HCT116 (cell line): ENCODE measurements at regions not wholly inside any gene's neighbourhood (a gene's known extent, or its start where the extent isn't known, plus 50 kb on each side); places are given as distances from the start of the nearest gene placed in this dataset.

ENCODE experiments used
- ATAC-seq: fragments of 200-7000 bp; cut with Tn5 transposase; 2 replicates; pipeline ENCODE4 v1.9.1; 2020; ENCODE audit warnings: mild to moderate bottlenecking, moderate library complexity
- BruUV-seq: library from RNA; stranded (reverse); fragments of 400-500 nt; replicated peaks from 2 replicates; lab custom pipeline; 2021; lab: Mats Ljungman, UMichigan
- CTCF ChIA-PET: fragments of 300-600 bp; sonication (Branson Sonifier 250); formaldehyde crosslinking; loops from one replicate; lab custom pipeline; 2021; ENCODE audit warnings: antibody characterized with exemption; lab: Charles Lee
- POLR2A ChIA-PET: fragments of 300-600, 350-600 bp; sonication (Branson Sonifier 250); formaldehyde crosslinking; loops from one replicate; lab custom pipeline; 2021; ENCODE audit warnings: antibody characterized with exemption; lab: Charles Lee
- RAD21 ChIA-PET, 2 experiments: fragments of 300-600 bp; sonication (Branson Sonifier 250); formaldehyde crosslinking; loops; one replicate each; lab custom pipeline; 2023; ENCODE audit warnings: low total read pairs in 2 of 2; ENCODE audit not compliant: uncharacterized antibody in 2 of 2, unreplicated experiment in 2 of 2, low non-redundant PET in 1 of 2; lab: Charles Lee
- DNase-seq: peaks from one replicate; pipeline ENCODE4 v3.0.0-alpha.2; 2010; ENCODE audit warnings: low read depth, low spot score
- H2AFZ ChIP-seq: fragments of 200-600 bp; shearing (Covaris generic), sonication (generic); 2 replicates; pipeline ENCODE4 v1.6.1; 2017; ENCODE audit warnings: low read depth, mixed run types, mixed read lengths, antibody characterized with exemption, low read length; ENCODE audit not compliant: poor library complexity, severe bottlenecking
- H3K27ac ChIP-seq: 2 replicates; pipeline ENCODE4 v1.5.1; 2012; ENCODE audit warnings: low read depth, low read length
- H3K27me3 ChIP-seq: fragments of 200-600 bp; sonication (generic); 2 replicates; pipeline ENCODE4 v1.6.1; 2016; ENCODE audit warnings: mixed run types, low read length, mixed read lengths; ENCODE audit not compliant: insufficient read depth
- H3K36me3 ChIP-seq, 2 experiments: fragments of 200-500 bp in 1 of 2; fragments of 200-600 bp in 1 of 2; sonication (Bioruptor generic) in 1 of 2; sonication (generic) in 1 of 2; 2 replicates each; pipeline versions ENCODE4 v1.5.1 to v1.6.1; 2014 to 2016; ENCODE audit warnings: low read length in 2 of 2, inconsistent platforms in 1 of 2, mixed read lengths in 1 of 2, mixed run types in 1 of 2; ENCODE audit not compliant: insufficient read depth in 2 of 2, control insufficient read depth in 1 of 2
- H3K4me1 ChIP-seq, 2 experiments: fragments of 200-600 bp in 1 of 2; sonication (generic) in 1 of 2; 2 replicates each; pipeline versions ENCODE4 v1.5.1 to v1.6.1; 2012 to 2017; ENCODE audit warnings: low read length in 2 of 2, inconsistent platforms in 1 of 2, mild to moderate bottlenecking in 1 of 2, mixed read lengths in 1 of 2, mixed run types in 1 of 2, moderate library complexity in 1 of 2; ENCODE audit not compliant: insufficient read depth in 2 of 2, control insufficient read depth in 1 of 2
- H3K4me2 ChIP-seq: fragments of 200-600 bp; sonication (generic); 2 replicates; pipeline ENCODE4 v1.6.1; 2017; ENCODE audit warnings: mixed run types, low read length, mixed read lengths
- H3K4me3 ChIP-seq, 2 experiments: fragments of 200-600 bp in 1 of 2; sonication (generic) in 1 of 2; replicated peaks in 1 of 2; 2 replicates each; pipeline ENCODE4 v1.5.1; 2011 to 2016; ENCODE audit warnings: low read length in 2 of 2, control low read depth in 1 of 2, low read depth in 1 of 2, mild to moderate bottlenecking in 1 of 2, mixed read lengths in 1 of 2, mixed run types in 1 of 2
- H3K79me2 ChIP-seq: fragments of 200-600 bp; sonication (generic); 2 replicates; pipeline ENCODE4 v1.6.1; 2017; ENCODE audit warnings: mild to moderate bottlenecking, mixed run types, low read length, moderate library complexity, mixed read lengths; ENCODE audit not compliant: insufficient read depth
- H3K9ac ChIP-seq: fragments of 200-600 bp; sonication (generic); 2 replicates; pipeline ENCODE4 v1.6.1; 2016; ENCODE audit warnings: low read length, mixed read lengths
- H3K9me2 ChIP-seq: fragments of 200-600 bp; sonication (generic), shearing (Covaris generic); 2 replicates; pipeline ENCODE4 v1.6.1; 2017; ENCODE audit warnings: mixed run types, mild to moderate bottlenecking, moderate library complexity; ENCODE audit not compliant: insufficient read depth
- H3K9me3 ChIP-seq, 2 experiments: fragments of 200-500 bp in 1 of 2; fragments of 200-600 bp in 1 of 2; sonication (Bioruptor generic) in 1 of 2; sonication (generic) in 1 of 2; 2 replicates each; pipeline ENCODE4 v1.6.1; 2014 to 2017; ENCODE audit warnings: low read length in 2 of 2, mixed read lengths in 2 of 2, inconsistent platforms in 1 of 2, low read depth in 1 of 2, mild to moderate bottlenecking in 1 of 2, mixed run types in 1 of 2, moderate library complexity in 1 of 2; ENCODE audit not compliant: control insufficient read depth in 1 of 2, insufficient read depth in 1 of 2
- H4K20me1 ChIP-seq: fragments of 200-600 bp; sonication (generic), shearing (Covaris generic); 2 replicates; pipeline ENCODE4 v1.6.1; 2017; ENCODE audit warnings: mixed run types, mild to moderate bottlenecking, moderate library complexity; ENCODE audit not compliant: insufficient read depth
- CBX3 ChIP-seq: IDR thresholded peaks from 2 replicates; pipeline ENCODE4 v1.6.1; 2012; ENCODE audit warnings: low read depth
- CEBPB ChIP-seq: IDR thresholded peaks from 2 replicates; pipeline ENCODE4 v1.6.1; 2012; ENCODE audit warnings: low read depth
- CTCF ChIP-seq, 3 experiments: fragments of 200-600 bp in 1 of 3; sonication (generic) in 1 of 3; IDR thresholded peaks in 2 of 3; conservative IDR thresholded peaks in 1 of 3; 2 replicates each; pipeline ENCODE4 v1.5.1; 2012 to 2017; ENCODE audit warnings: low read depth in 2 of 3, low read length in 2 of 3, antibody characterized with exemption in 1 of 3, borderline replicate concordance in 1 of 3, control low read depth in 1 of 3, mild to moderate bottlenecking in 1 of 3, mixed read lengths in 1 of 3, mixed run types in 1 of 3, moderate library complexity in 1 of 3; ENCODE audit not compliant: insufficient read depth in 1 of 3
- EZH2 ChIP-seq: fragments of 200-600 bp; sonication (generic); IDR thresholded peaks from 2 replicates; pipeline ENCODE4 v1.6.1; 2017; ENCODE audit warnings: antibody characterized with exemption, mixed run types
- EZH2phosphoT487 ChIP-seq: fragments of 200-600 bp; IDR thresholded peaks from 2 replicates; pipeline ENCODE4 v1.6.1; 2018; ENCODE audit warnings: antibody characterized with exemption, borderline replicate concordance
- JUND ChIP-seq: IDR thresholded peaks from 2 replicates; pipeline ENCODE4 v1.6.1; 2012
- MAX ChIP-seq: IDR thresholded peaks from 2 replicates; pipeline ENCODE4 v1.6.1; 2012
- POLR2A ChIP-seq: IDR thresholded peaks from 2 replicates; pipeline ENCODE4 v1.7.0; 2011; ENCODE audit warnings: borderline replicate concordance; ENCODE audit not compliant: insufficient read depth, insufficient read length; ENCODE audit errors: extremely low read depth
- RAD21 ChIP-seq: IDR thresholded peaks from 2 replicates; pipeline ENCODE4 v1.6.1; 2012; ENCODE audit warnings: low read depth, mild to moderate bottlenecking
- SIN3A ChIP-seq: IDR thresholded peaks from 2 replicates; pipeline ENCODE4 v1.6.1; 2012; ENCODE audit warnings: low read depth
- SP1 ChIP-seq: IDR thresholded peaks from 2 replicates; pipeline ENCODE4 v1.6.1; 2012; ENCODE audit warnings: low read depth
- SRF ChIP-seq: IDR thresholded peaks from 2 replicates; pipeline ENCODE4 v1.6.1; 2012; ENCODE audit warnings: low read depth
- TCF7L2 ChIP-seq: IDR thresholded peaks from 2 replicates; pipeline ENCODE4 v1.7.0; 2011; ENCODE audit warnings: borderline replicate concordance, inconsistent platforms; ENCODE audit not compliant: insufficient read depth, insufficient read length; ENCODE audit errors: extremely low read depth
- YY1 ChIP-seq: IDR thresholded peaks from 2 replicates; pipeline ENCODE4 v1.6.1; 2011; ENCODE audit warnings: low read length, low read depth, moderate library complexity, mild to moderate bottlenecking; ENCODE audit not compliant: insufficient replicate concordance; ENCODE audit errors: extremely low read depth
- ZBTB33 ChIP-seq: IDR thresholded peaks from 2 replicates; pipeline ENCODE4 v1.6.1; 2011; ENCODE audit warnings: mild to moderate bottlenecking, low read length, moderate library complexity; ENCODE audit not compliant: insufficient replicate concordance; ENCODE audit errors: extremely low read depth
- ZNF274 ChIP-seq: fragments of 200-500 bp; sonication (Bioruptor generic); IDR thresholded peaks from 2 replicates; pipeline ENCODE4 v1.6.1; 2014; ENCODE audit warnings: mild to moderate bottlenecking, low read depth, low read length, inconsistent platforms
- intact Hi-C: fragments of 100-400 bp; cut with micrococcal nuclease; formaldehyde crosslinking; loops from 2 replicates; pipeline ENCODE4 v1.10.0; 2022

GRCh38 chr18:38868757-38869156, 1303.2 kb upstream of the CELF4 start:
- no peak overlapping the region for H2AFZ ChIP-seq
- H3K79me2 ChIP-seq: no peaks in the 10 kb centered on the region
- H3K36me3 ChIP-seq: no peaks in the 10 kb centered on the region
- no peak for DNase-seq
- ChIA-PET RAD21 (no interaction called here), CTCF (no interaction called here), POLR2A (no interaction called here)
- H3K9ac ChIP-seq: no peak overlapping the region
- peaks cover 0 to 4% of the 10 kb centered on the region in 2 experiments; a peak in 1 of 4 replicates for H3K9me3 ChIP-seq
- H3K27ac ChIP-seq: no peak overlapping the region
- no peaks in the 10 kb centered on the region for H3K4me1 ChIP-seq
- BruUV-seq: no TSS peak
- H3K27me3 ChIP-seq: no peaks in the 10 kb centered on the region
- intact Hi-C loops: no loop called here
- H4K20me1 ChIP-seq: no peaks in the 10 kb centered on the region
- H3K4me2 ChIP-seq: no peak overlapping the region
- no peaks in the 10 kb centered on the region for H3K9me2 ChIP-seq
- ATAC-seq: no peak
- H3K4me3 ChIP-seq: no peak overlapping the region
- TF ChIP-seq SP1: no peak
- TF ChIP-seq TCF7L2: no peak
- TF ChIP-seq MAX: no peak
- no peak for TF ChIP-seq EZH2phosphoT487
- no peak for TF ChIP-seq RAD21
- TF ChIP-seq ZNF274: no peak
- no peak for TF ChIP-seq EZH2
- TF ChIP-seq SRF: no peak
- no peak for TF ChIP-seq CTCF (IDR thresholded peaks at IDR 0.05 in 2 of 3, conservative IDR thresholded peaks at IDR 0.05 in 1 of 3; ENCODE audit: borderline replicate concordance in 1 of 3, insufficient read depth in 1 of 3, low read depth in 2 of 3, low read length in 2 of 3)
- TF ChIP-seq SIN3A: no peak
- no peak for TF ChIP-seq ZBTB33
- TF ChIP-seq YY1: no peak
- no peak for TF ChIP-seq POLR2A
- TF ChIP-seq CBX3: no peak
- no peak for TF ChIP-seq JUND
- no peak for TF ChIP-seq CEBPB
